GM21717 (cell line): ENCODE measurements at regions not wholly inside any gene's neighbourhood (a gene's known extent, or its start where the extent isn't known, plus 50 kb on each side); places are given as distances from the start of the nearest gene placed in this dataset.

Experiments used
- ATAC-seq: cut with Tn5 transposase; IDR thresholded peaks from one replicate; pipeline ENCODE4 v1.9.1; 2021; ENCODE audit warnings: mild to moderate bottlenecking, moderate library complexity; ENCODE audit not compliant: unreplicated experiment

- no peak for ATAC-seq
Observed at GRCh38 chr2:174669336-174669735, 71.7 kb upstream of the WIPF1 start.

- no peak for ATAC-seq
Observed at GRCh38 chr2:174668075-174668474, 70.5 kb upstream of the WIPF1 start.

GRCh38 chr2:174667250-174667860 lies 69.8 kb upstream of the WIPF1 start:
- ATAC-seq = no peak

GRCh38 chr2:174666845-174667244 lies 69.2 kb upstream of the WIPF1 start:
- no peak for ATAC-seq

GRCh38 chr2:174666312-174666711 lies 68.7 kb upstream of the WIPF1 start:
- no peak for ATAC-seq

- ATAC-seq = no peak
Observed at GRCh38 chr2:174664084-174664759, 66.6 kb upstream of the WIPF1 start.

GRCh38 chr2:174663550-174663949 lies 65.9 kb upstream of the WIPF1 start:
- ATAC-seq = no peak

- no peak for ATAC-seq
Observed at GRCh38 chr2:174662859-174663258, 65.3 kb upstream of the WIPF1 start.

- ATAC-seq = no peak
Observed at GRCh38 chr2:174662459-174662858, 64.9 kb upstream of the WIPF1 start.

GRCh38 chr2:174660984-174661675 lies 63.5 kb upstream of the WIPF1 start:
- ATAC-seq = no peak

GRCh38 chr2:174659069-174659900 lies 61.7 kb upstream of the WIPF1 start:
- ATAC-seq = no peak

GRCh38 chr2:174656676-174657176 lies 59.1 kb upstream of the WIPF1 start:
- ATAC-seq = no peak

- no peak for ATAC-seq
Observed at GRCh38 chr2:174656035-174656434, 58.4 kb upstream of the WIPF1 start.

GRCh38 chr2:174654419-174654941 lies 56.9 kb upstream of the WIPF1 start:
- no peak for ATAC-seq

- ATAC-seq = no peak
Observed at GRCh38 chr2:174648896-174649295, 51.3 kb upstream of the WIPF1 start.
